ENCODE measurements at regions not wholly inside any gene's neighbourhood (a gene's known extent, or its start where the extent isn't known, plus 50 kb on each side); places are given as distances from the start of the nearest gene placed in this dataset.
"Not testable (repeated sequence)": the region's sequence is repeated elsewhere in the genome, so short reads cannot be mapped to it uniquely, and the experiment has no call there.

DNA sequence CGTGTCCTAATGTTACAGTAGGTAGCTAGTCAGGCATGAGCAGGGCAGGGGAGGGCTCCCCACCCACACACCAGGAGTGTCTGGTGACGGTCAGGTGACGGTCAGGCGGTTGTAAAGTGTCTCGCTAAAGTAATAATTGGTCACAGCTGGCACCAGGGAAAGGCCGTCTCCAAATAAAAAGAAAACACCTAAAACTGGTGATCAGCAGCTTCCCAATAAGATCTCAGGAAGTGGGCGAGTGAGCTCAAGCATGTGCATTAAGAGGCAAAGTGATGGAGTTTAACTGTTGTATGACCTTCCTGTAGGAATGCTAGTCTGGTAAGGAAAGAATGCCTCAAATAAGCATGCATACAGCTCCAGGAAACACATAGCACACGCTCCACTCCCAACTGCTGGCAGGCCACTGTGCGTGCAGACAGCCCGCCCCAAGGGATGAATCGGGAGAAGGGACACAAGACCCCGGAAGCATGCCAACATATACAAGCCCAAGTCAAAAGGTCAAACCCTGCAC is 177.1 kb downstream of the RNF144A start:
- DNase-seq: peak; percentile 64

DNA sequence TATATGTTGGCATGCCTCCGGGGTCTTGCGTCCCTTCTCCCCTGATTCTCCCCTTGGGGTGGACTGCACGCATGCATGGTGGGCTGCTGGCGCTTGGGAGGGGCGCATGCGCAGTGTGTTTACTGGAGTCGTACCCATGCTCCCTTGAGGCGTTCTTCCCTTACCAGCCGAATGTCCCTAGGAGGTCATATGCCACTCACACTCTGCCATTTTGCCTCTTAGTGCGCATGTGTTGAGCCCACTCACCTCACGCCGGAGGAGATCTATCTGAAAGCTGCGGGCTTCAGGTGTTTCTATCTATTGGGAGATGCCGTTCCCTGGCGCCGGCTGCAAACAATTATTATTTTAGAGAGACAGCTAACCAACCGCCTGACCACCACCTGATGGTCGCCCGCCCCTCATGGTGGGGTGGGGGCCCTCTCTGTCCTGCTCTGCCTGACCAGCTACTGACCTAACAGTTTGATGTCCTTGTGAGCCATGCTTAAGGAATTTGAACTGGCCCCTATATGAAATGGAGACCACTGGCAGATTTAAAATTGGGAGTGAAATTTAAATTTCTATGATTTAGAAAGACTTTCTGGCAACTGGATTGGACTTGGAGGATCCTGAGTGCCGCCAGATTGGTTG is 179.6 kb downstream of the RNF144A start:
- no peak for DNase-seq

DNA sequence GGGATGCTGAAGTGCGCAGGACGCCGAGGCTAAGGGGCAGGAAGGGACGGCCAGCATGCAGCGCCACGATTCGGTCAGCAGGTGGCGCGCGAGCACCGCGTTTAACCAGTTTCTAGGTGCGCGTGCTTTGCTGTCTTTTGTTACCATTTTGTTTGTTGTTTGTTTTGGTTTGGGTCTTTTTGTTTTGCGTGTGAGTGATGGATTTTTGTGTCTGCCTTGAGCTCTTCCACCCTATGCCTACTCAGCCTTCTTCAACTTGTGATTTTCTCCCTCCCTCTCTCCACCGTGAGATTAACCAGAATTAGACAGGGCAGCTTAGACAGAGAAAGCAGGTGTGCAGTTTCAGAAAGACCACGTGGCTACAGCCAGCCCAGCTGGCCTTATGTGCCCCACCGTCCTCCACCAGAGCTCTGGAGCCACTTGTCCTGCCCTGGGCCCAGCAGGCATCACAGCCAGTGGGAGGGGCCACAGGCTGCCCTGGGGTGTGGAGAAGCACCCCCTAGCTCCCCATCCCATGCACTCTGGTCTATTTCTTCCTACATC is 180.2 kb downstream of the RNF144A start:
- DNase-seq: peak; percentile 79

DNA sequence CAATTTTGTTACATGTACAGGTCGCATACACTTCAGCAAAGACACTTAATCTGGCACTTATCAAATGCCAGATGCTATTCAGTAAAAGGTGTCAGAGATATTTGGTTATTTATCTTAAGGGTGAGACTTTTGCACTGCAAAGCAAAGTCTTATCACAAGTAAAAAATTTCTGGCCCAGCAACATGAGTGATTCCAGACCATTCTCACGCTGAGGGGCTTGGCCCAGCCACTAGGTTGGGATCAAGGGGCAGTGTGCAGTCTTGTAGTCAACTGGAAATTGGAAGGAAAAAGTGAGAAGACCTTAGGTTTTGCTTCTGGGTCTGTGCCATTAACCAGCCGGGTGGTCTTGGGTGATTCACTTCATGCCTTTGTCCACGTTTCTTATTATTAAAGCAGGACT is 181.6 kb downstream of the RNF144A start:
- no peak for DNase-seq

DNA sequence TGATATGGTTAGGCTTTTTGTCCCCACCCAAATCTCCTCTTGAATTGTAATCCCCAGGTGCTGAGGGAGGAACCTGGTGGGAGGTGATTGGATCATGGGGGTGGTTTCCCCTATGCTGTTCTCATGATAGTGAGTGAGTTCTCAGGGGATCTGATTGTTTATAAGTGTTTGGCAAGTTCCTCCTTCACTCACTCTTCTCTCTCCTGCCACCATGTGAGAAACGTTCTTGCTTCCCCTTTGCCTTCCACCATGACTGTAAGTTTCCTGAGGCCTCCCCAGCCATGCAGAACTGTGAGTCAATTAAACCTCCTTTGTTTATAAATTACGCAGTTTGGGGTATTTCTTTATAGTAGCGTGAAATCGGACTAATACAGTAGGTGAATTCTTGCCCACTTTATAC is 182.5 kb downstream of the RNF144A start:
- not testable (repeated sequence) for DNase-seq

DNA sequence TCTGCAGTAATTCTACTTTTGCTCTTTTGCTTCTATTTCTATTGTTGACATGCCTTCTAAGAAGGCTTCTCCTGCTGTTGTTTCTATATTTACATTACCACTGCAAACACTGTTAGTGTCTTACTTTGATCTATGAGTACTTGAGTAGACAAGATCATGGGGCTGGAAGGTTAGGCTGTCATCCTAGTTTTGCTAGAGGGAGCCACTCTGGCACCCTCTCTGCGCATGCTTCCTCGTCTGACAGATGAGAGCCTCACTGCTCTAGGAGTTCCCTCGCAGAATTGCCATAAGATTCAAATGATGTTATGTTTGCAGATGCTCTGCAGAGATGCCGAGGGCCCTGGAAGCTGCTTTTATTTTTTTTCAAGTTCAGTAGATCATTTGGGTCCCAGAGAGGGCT is 185.6 kb downstream of the RNF144A start:
- DNase-seq: no peak

DNA sequence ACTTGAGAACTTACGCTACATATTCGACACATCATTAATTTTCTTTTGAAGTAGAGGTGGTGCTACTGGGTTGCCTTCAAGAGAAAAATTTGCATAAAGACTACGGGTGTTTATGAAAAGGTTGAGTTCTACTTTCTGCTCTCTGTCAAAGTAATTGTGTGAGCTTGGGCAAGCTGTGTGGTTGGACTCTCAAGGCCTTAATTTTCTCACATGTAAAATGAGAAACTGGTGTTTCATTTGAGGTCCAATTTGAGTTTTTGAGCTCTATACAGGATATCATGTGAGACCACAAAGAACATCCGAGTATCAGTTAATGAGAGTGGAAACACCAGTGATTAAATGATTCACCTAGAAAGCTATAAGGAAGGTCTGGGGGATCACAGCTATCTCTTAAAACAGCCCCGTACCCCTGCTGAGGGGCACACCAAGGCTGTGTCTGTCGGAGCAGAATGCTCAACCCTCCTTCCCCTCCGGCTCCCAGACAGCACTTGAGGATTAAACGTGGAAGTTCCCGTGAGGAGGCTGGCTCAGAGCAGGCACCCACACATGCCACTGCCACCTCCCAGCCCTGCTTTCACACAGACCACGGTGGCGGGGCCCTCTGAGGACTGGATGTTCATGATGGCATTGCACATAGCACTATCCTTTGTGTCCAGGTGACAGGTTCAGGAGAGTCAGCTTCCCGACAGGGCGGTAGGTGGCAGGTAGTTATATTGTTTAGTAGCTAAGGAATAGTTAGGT is 191.8 kb downstream of the RNF144A start:
- no peak for DNase-seq

DNA sequence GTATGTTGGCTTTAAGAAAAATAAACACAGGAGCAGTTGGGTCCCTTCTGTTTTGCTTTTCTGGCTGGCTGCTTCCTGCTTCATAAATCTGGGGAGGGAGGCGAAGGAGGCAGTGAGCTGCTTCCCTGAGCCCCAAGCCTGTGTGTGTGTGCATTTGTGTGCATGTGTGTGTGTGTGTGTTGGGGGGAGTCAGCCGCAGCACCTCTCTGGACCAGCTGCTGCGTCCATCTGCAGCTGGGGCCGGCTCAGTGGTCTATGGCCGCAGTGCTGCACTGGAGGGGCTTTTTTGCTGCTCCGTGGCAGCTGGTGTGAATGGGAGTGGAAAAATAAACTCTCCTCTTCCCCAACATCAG is 192.3 kb downstream of the RNF144A start:
- peak; percentile 56 for DNase-seq

DNA sequence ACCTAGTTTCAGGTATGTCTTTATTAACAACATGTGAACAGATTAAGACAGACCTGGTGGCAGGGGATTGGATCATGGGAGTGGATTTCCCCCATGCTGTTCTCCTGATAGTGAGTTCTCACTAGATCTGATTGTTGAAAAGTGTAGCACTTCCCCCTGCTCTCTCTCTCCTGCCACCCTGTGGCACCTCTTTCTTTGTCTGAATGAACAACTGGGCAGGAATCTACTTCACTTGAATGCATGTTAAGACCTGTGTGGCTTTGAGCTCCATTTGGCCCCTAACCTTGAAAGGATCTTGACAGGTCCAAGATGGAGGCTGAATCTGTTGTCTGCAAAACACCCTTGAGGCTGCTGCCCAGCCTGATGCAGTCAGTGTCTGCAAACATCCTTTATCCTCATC is 194.4 kb downstream of the RNF144A start:
- no peak for DNase-seq

DNA sequence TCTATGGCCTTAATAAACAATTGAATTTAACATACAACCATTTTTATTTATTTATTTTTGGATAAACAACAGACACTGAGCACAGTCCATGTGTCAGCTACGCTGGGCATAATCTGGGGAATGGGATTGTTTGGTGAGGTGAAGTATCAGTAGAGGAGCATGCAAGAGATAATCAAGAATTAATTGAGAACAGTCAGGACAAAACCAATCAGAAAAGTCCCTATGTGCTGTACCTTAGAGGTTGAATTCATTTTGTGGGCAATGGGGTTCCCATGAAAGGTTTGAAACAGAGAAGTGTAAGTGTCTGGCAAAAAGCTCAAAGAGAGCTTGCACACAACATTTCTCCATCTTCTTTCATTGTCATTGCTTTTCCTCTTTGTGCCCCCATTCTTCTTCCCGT is 198.2 kb downstream of the RNF144A start:
- no peak for DNase-seq

DNA sequence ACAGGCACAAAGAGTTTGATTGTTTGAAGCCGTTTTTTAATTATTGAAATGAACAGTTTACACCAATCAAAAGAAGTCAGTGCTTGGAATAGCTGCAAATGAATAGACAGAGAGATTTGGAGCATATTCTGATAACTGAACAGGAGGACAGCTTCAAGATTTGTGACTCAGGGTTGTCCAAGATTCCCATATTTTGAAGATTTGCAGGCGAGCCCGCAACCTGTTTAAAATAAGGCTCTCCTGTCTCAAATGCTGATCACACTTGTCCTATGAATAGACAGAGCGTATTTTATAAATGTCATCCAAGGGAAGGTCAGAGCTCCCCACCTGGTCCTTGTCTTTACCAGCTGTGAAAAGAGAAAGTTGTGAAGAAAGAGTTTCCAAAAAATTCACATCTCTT is 198.7 kb downstream of the RNF144A start:
- no peak for DNase-seq

DNA sequence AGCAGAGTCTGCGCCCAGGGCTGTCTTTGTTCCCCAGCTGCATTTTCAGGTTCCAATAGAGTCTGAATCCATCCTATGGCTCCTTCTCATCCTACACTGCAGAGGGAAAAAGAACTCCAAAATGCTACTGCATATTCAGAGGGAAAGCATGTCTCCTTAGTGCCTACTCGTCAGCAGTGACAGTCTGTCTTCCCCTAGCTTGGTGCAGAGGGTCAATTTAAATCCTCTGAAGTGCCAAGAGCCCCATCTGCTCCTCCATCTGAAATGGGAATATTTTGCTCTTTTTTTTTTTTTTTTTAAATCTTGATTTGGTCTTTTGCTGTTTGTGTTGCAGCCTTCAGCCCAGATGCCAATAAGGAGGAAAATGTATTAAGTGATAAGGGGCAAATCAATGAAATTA is 199.3 kb downstream of the RNF144A start:
- no peak for DNase-seq

DNA sequence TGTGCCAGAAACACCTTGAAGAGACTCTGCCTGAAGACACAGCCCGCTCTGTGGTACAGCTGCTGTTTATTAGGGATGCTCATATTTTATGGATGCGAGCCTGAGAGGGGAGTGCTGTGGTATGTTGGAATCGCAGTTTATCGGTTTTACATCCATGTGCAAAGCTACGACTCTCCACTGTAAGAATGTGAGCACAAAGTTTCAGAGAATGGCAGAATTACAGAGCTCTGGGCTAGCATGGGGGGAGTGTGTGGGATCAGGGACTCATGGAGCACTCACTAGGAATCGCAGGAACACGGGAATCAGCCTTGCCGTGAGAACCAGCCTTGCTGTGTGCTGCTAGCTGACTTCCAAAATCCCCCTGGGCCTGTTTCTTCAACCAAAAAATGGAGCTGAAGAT is 199.9 kb downstream of the RNF144A start:
- no peak for DNase-seq

DNA sequence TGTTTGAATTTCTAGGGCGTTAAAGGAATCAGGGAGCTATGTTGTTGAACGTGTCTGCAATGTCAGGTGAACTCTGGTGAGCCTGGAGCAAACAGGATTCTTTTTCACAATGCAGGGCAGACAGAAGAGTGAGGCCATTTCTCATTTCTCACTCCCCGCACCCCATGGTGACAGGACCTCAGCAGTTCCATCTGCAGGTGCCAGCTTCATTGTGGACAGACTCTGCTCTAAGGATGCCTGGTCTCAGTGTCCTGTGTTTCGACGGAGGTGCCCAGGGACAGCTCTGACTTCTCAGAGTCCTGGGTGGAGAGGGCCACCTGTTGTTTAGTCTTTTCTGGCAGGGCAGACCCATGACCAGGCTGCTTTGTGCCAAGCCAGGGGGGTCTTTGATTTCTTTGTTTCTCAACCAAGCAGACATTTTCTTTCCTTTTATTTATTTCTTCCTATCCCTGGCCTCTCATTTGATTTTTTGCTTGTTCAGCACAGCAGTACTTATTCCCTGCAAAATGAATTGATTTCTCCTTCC is 201.5 kb downstream of the RNF144A start:
- no peak for DNase-seq

DNA sequence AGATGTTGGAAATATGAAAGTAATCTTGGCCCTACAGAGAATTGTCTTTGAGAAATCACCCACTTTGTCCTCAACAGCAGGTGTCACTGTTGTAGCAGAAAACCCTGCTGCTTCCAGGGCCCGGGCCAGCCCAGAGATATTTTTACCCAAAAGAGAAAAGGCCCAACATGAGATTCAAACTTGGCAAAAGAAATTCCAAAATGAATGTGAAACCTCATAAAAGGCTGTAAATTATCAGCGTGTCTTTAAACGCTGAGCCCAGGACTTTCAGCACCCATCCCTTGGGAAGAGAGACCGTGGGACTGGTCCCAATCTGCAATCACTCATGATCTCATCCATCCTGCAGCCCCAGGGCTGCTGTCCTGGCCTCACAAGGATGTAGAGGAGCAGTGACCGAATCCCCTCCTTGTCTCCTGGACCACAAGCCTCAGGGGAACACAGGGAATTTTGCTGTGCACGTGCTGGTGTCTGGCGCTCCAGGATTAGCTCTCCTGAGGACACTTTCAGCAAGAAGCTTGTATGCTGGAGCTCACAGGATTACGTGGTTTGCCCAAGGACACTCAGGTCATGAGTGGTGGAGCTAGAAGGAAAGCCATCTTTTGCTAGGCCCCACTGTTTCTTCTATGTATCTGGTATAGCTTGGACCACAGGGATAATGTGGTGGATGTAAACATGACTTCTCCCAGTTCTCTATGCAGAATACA is 202.1 kb downstream of the RNF144A start:
- peak; percentile 50 for DNase-seq

DNA sequence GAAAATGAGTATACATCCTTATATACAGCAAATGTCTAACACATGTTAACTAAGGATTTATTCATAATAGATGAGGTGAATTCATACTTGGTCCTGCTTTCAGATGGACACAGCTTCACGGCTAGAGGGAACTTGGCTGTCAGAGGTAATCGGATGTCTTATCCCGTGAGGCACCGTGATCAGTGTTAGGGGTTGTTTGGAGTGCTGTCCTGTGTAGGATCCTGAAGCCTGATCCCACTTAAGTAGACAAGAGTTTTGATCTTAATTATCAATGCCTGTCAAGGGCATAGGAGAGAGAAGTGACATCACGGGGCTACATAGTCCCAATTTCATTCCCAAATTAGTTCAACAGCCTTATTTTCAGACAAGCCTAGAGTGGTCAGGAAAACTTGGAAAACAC is 204.6 kb downstream of the RNF144A start:
- DNase-seq: no peak

DNA sequence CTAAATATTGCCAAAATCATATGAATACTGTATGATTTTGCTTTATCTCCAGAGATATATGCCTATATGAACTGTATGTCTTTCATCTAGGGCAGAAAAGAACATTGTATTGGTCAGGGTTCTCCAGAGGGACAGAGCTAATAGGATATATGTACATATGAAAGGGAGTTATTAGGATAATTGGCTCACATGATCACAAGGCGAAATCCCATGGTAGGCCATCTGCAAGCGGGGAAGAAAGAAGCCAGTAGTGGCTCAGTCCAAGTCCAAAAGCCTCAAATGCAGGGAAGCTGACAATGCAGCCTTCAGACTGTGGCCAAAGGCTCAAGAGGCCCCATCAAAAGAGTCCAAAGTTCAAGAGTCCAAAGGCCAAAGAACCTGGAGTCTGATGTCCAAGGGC is 209.9 kb downstream of the RNF144A start:
- no peak for DNase-seq

DNA sequence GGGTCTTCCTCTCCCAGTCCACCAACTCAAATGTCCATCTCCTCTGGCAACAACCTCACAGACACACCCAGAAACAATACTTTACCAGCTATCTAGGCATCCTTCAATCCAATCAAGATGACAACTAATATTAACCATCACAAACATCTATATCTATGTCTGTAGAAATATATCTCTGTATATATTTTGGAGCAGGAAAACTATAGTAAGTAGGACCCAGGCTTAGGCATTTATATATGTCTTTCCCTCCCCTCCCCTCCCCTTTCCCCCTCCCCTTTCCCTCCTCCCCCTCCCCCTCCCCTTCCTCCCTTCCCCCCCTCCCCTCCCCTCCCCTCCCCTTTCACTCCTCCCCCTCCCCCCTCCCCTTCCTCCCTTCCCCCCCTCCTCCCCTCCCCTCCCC is 210.5 kb downstream of the RNF144A start:
- no peak for DNase-seq

DNA sequence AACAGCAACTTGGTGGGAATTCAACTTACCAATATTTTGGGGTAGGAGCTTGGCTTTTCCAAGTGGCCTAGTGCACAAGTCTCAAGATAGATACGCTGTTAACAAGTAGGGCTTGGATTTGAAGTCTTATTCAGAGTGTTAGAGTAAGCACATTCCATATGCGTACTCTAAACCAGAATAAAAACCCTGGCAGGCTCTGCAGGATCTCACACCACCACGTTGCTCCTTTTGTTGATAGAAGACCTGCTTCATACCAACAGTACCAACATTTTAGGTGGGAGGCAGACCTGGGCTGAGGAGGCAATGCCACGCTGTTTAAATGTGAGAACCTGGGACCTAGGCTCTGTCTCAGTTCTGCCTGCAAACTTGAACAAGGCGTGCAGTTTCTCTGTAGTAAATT is 214.0 kb downstream of the RNF144A start:
- no peak for DNase-seq

DNA sequence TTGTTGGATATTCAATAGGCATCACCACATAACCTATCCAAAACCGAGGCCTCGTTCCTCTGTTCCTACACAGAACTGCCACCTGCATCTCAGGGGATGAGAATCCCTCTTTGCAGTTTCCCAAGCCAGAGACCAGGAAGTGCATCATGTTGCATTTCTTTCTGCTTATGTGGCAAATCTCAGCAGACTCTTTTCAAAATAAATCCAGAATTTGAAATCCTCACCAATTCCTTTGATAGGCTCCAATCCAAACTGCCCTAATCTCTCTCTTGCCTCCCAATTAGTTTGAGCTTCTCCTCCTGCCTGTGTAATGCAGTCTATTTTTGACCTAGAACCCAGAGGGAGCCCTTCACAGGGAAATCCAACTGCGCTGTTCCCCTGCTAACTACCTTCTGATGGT is 215.5 kb downstream of the RNF144A start:
- DNase-seq: no peak

DNA sequence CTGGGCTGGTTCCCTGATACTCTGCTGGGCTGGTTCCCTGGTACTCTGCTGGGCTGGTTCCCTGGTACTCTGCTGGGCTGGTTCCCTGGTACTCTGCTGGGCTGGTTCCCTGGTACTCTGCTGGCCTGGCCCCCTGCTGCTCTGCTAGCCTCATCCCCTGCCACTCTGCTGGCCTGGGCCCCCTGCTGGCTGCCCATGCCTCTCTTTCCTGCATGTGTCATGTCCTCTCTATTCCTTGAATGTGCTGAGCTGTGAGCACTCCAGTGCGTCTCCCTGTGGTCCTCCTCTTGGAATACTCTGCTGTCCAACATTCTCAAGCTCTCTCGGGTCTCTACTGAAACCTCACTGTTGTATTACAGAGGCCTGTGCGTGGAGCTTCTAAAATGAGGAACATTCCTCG is 216.3 kb downstream of the RNF144A start:
- DNase-seq: no peak

DNA sequence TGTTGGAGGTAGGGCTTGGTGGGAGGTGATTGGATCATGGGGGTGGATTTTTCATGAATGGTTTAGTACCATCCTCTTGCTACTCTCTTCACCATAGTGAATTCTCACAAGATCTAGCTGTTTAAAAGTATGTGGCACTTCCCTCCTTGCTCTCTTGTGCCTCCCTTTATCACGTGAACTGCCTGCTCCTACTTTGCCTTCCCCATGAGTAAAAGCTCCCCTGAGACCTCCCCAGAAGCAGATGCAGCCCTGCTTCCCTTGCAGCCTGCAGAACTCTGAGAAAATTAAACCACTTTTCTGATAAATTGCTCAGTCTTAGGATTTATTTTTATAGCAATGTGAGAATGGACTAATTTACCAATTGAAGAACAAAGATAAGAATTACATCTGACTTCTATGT is 223.1 kb downstream of the RNF144A start:
- DNase-seq: no peak

DNA sequence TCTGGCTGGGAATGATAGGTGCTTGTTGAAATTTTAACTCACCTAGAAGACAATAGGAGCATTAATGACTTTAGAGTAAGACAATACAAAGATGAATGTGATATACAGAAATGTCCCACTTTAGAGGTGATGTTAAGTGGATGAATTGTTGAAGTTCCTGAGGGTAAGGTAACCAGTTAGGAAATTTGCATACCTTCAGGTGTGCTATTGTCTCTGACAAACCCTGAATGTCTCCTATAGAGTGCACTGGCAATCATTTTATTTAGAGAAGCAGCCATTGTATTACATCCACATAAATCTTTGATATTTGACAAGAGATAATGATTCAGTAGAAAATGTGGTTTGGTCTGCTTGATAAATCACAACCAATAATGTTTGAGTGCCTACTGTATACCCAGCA is 228.5 kb downstream of the RNF144A start:
- no peak for DNase-seq

Measured in left kidney (tissue), 1 donor.